HG03103 (cell line): ENCODE measurements at regions not wholly inside any gene's neighbourhood (a gene's known extent, or its start where the extent isn't known, plus 50 kb on each side); places are given as distances from the start of the nearest gene placed in this dataset.
"Not testable (repeated sequence)": the region's sequence is repeated elsewhere in the genome, so short reads cannot be mapped to it uniquely, and the experiment has no call there.

Experiments
- ATAC-seq: cut with Tn5 transposase; IDR thresholded peaks from one replicate; pipeline ENCODE4 v1.9.1; 2021; ENCODE audit warnings: low read depth; ENCODE audit not compliant: unreplicated experiment

GRCh38 chr2:61632276-61633169 is 94.4 kb upstream of the XPO1 start:
- ATAC-seq, result no peak

- ATAC-seq, result no peak
These were observed 93.2 kb upstream of the XPO1 start for GRCh38 chr2:61631321-61631720.

DNA sequence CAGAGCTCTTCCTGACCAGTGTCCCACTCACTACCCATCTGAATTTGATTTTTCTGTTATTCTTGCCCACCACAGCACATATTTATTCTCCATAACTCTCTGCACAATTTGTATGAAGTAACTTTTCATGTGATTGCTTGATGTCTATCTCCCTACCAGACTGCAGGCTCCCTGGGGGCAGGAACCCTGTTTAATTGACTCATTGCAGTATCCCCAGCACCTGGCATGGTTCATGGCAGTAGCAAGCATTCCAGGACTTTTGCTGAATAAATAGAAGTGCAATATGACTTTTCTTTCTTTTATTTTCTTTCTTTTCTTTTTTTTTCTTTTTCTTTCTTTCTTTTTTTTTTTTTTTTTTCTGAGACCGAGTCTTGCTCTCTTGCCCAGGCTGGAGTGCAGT is 88.7 kb upstream of the XPO1 start:
- ATAC-seq, result no peak

GRCh38 chr2:61623747-61624146 is 85.6 kb upstream of the XPO1 start:
- ATAC-seq, result no peak

DNA sequence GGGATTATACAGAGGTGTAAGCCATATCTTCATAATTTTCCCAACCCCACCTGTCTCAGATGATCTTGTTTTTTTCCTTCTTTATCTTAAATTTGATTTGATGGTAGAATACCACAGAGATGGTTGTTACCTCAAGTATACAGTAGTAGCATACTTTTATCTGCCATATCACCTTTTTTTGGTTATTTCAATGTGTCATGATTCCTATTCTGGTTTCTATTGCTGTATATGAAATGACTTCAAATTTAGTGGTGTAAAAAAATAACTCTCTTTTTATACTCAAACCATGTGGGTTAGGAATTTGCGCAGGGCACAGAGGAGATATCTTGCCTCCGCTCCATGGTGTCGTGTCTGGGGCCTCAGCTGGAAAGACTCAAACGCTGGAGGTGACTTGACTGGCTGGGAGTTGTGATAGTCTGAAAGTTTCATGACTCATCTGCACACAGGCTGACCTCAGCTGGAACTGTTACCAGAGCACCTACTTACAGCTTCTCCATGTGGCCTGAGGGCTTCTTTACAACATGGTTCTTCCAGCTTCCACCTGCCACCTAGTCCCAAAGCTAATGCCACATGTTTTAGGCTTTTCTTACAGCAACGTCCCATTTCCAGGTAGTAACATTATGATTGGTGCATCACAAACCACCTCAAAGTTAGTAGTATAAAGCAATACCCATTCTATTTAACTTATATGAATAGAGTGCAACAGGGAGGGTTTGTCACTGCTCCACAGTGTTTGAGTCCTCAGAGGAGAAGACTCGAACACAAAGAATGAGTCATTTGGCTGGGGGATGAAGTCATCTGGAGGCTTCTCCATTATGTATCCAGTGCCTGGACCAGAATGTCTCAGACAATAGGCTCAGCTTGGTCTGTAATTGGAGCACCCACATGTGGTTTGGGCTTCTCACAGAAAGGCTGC is 82.3 kb upstream of the XPO1 start:
- no peak for ATAC-seq

DNA sequence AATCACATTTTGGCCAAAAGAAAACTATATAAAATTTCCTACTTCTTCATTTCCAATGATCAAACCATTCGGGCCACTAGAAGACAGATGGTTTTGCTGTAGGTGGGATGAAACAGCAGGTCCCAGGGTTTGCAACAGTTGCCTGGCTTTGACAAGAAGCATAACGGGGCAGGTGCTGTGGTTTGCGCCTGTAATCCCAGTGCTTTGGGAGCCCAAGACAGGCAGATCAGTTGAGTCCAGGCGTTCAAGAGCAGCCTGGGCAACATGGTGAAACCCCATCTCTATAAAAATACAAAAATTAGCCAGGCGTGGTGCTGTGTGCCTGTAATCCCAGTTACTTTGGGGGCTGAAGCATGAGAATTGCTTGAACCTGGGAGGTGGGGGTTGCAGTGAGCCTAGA is 81.4 kb upstream of the XPO1 start:
- no peak for ATAC-seq

GRCh38 chr2:61617610-61618009 is 79.5 kb upstream of the XPO1 start:
- no peak for ATAC-seq

DNA sequence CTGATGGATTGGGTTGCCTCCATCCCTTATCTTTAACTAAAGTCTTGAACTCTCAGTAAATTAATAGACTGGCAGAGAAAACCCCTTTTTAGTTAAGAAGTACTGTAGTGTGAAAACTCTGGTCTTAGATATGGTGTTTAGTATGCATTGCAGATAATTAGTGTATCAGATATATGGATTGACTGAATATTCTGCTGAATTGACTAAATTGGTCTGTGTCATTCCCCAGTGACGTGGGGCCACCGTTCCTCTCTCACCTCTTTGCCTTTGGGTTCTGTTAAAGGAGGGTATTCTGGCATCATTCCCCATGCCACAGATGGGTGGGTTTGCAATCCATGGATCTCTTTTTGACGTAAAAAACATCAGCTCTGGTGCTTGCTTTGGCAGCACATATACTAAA is 67.1 kb upstream of the XPO1 start:
- ATAC-seq, result no peak

DNA sequence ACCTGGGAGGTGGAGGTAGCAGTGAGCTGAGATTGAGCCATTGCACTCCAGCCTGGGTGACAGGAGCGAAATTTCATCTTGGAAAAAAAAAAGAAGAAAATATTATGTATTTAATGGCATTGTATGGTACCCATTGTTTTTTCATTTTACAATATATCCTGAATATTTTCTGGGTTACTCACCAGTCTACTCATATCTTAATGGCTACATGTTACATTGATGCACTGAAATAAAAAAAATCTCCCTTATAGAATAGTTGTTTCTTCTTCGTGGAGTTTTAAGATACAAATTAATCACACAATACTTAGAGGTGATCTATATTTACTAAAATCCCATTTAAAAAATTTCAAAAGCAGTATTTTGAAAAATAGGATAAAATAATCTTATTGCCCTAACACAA is 66.3 kb upstream of the XPO1 start:
- no peak for ATAC-seq

GRCh38 chr2:61598515-61599156 is 60.5 kb upstream of the XPO1 start:
- not testable (repeated sequence) for ATAC-seq

DNA sequence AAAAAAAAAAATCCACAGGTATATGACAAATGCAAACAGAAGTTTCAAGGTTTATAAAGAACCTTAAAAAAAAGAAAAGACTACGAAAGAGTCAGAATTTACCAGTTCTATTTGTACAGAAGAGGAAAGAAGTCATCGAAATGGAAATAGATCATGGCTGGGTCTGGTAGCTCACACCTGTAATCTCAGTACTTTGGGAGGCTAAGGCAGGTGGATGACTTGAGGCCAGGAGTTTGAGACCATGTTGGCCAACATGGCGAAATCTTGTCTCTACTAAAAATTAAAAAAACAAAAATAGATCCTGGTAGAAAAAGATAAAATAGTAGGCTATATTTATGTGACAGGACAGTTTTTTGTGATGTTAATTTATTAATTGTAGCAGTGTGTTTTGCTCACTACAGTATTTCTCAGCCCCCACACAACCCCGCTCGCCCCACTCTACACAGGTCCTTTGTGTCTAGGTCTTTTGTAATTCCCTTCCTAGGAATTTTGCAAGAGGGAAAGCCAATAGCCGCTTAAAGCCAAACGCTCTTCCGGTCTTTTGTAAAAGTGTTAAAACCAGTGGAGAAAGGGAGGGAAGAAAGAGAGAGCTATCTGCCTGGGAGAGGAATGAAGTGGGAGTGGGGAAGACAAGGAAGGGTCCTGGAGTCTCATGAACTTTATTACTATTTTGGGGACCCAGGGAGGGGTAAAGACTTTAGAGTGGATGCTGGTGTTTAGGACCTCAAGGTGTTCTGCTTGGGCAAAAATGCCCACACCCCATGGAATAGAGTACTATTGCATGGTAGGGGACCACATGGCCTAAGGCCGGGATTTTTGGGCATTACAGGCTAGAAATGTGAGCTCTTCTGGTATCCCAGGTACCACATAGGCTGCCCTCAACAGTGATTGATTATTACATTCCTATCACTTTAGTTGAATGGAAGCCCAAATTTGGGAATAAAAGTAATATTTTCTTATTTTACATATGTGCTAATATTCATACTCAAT is 59.4 kb upstream of the XPO1 start:
- ATAC-seq, result no peak

- ATAC-seq, result not testable (repeated sequence)
These were observed 56.0 kb upstream of the XPO1 start for GRCh38 chr2:61594201-61594600.

DNA sequence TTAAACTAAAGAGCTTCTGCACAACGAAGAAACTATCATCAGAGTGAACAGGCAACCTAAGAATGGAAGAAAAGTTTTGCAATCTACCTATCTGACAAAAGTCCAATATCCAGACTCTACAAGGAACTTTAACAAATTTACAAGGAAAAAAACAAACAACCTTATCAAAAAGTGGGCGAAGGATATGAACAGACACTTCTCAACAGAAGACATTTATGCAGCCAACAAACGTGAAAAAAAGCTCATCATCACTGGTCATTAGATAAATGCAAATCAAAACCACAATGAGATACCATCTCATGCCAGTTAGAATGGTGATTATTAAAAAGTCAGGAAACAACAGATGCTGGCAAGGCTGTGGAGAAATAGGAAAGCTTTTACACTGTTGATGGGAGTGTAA is 55.5 kb upstream of the XPO1 start:
- ATAC-seq, result not testable (repeated sequence)

DNA sequence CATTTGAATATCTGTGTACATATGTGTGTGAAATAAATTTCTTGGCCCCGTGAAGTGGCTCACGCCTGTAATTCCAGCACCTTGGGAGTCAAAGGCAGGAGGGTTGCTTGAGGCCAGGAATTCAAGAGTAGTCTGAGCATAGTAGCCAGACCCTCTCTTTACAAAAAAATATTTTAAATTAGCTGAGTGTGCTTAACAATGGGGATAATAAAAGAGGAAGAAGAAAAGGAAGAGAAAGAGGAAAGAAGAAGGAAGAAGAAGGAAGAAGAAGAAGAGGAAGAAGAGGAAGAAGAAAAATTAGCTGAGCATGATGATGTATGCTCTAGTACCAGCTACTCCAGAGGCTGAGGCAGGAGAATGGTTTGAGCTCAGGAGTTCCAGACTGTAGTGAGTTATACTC is 52.1 kb upstream of the XPO1 start:
- ATAC-seq, result no peak

- ATAC-seq, result no peak
These were observed 50.4 kb upstream of the XPO1 start for GRCh38 chr2:61588566-61588965.
